GM19240 (cell line): ENCODE measurements at regions not wholly inside any gene's neighbourhood (a gene's known extent, or its start where the extent isn't known, plus 50 kb on each side); places are given as distances from the start of the nearest gene placed in this dataset.
A peak's percentile ranks its signal among the peaks of the same experiment; 100 is the strongest.

Source experiments
- DNase-seq: peaks from one replicate; pipeline ENCODE4 v3.0.0; 2011; ENCODE audit warnings: low spot score; ENCODE audit not compliant: insufficient read length

GRCh38 chr6:132868057-132868456 is 53.7 kb downstream of the RPS12 start:
- no peak for DNase-seq

- peak; percentile 7 for DNase-seq
These were observed 58.6 kb downstream of the RPS12 start for GRCh38 chr6:132872923-132873322.

GRCh38 chr6:132877003-132877402 is 62.6 kb downstream of the RPS12 start:
- no peak for DNase-seq

- DNase-seq, result no peak
These were observed 72.8 kb downstream of the RPS12 start for GRCh38 chr6:132887204-132887603.

GRCh38 chr6:132888701-132889100 is 74.3 kb downstream of the RPS12 start:
- DNase-seq, result no peak

GRCh38 chr6:132892929-132893771 is 78.8 kb downstream of the RPS12 start:
- no peak for DNase-seq

GRCh38 chr6:132893772-132894490 is 79.6 kb downstream of the RPS12 start:
- no peak for DNase-seq

GRCh38 chr6:132898376-132898775 is 84.0 kb downstream of the RPS12 start:
- no peak for DNase-seq

- no peak for DNase-seq
These were observed 86.5 kb downstream of the RPS12 start for GRCh38 chr6:132900849-132901248.

GRCh38 chr6:132902901-132903300 is 88.5 kb downstream of the RPS12 start:
- DNase-seq, result no peak

GRCh38 chr6:132907231-132907630 is 92.9 kb downstream of the RPS12 start:
- no peak for DNase-seq

- DNase-seq, result no peak
These were observed 93.5 kb downstream of the RPS12 start for GRCh38 chr6:132907914-132908313.

- no peak for DNase-seq
These were observed 95.4 kb downstream of the RPS12 start for GRCh38 chr6:132909742-132910141.

- DNase-seq, result no peak
These were observed 96.4 kb downstream of the RPS12 start for GRCh38 chr6:132910759-132911158.

GRCh38 chr6:132919045-132919860 is 104.9 kb downstream of the RPS12 start:
- no peak for DNase-seq

- DNase-seq, result no peak
These were observed 113.3 kb downstream of the RPS12 start for GRCh38 chr6:132927713-132928112.

GRCh38 chr6:132929141-132929540 is 114.8 kb downstream of the RPS12 start:
- no peak for DNase-seq

GRCh38 chr6:132931313-132931712 is 116.9 kb downstream of the RPS12 start:
- no peak for DNase-seq

GRCh38 chr6:132931936-132932514 is 117.7 kb downstream of the RPS12 start:
- no peak for DNase-seq

- DNase-seq, result no peak
These were observed 118.2 kb downstream of the RPS12 start for GRCh38 chr6:132932588-132932987.

GRCh38 chr6:132933090-132933489 is 118.7 kb downstream of the RPS12 start:
- DNase-seq, result no peak
